CD4-positive, alpha-beta T cell (primary cell): ENCODE measurements at regions not wholly inside any gene's neighbourhood (a gene's known extent, or its start where the extent isn't known, plus 50 kb on each side); places are given as distances from the start of the nearest gene placed in this dataset.

ENCODE experiments used
- ATAC-seq: fragments of 200-7000 bp; cut with Tn5 transposase; one replicate; pipeline ENCODE4 v1.10.0; 2022; ENCODE audit warnings: mild to moderate bottlenecking; ENCODE audit not compliant: poor library complexity
- CTCF ChIA-PET: fragments of 350-600 bp; sonication (Branson Sonifier 250); formaldehyde crosslinking; loops from one replicate; lab custom pipeline; 2021; ENCODE audit warnings: antibody characterized with exemption, inconsistent platforms; lab: Charles Lee
- POLR2A ChIA-PET: fragments of 350-600 bp; sonication (Branson Sonifier 250); formaldehyde crosslinking; loops from one replicate; lab custom pipeline; 2021; ENCODE audit warnings: antibody characterized with exemption, inconsistent platforms; lab: Charles Lee
- DNase-seq, 14 experiments: peaks; one replicate each; pipeline ENCODE4 v3.0.0-alpha.2; 2013 to 2020; ENCODE audit warnings: mixed read lengths in 2 of 14
- H3K27ac ChIP-seq, 2 donors: one replicate each; pipeline versions ENCODE4 v1.5.1 to v1.7.0; 2013; ENCODE audit warnings: low read length in 2 of 2, low read depth in 1 of 2, mild to moderate bottlenecking in 1 of 2
- H3K27me3 ChIP-seq, 2 experiments: 1 replicate in 1 of 2; 2 replicates in 1 of 2; pipeline versions ENCODE4 v1.6.1 to v1.7.0; 2013; ENCODE audit warnings: low read length in 2 of 2, control low read depth in 1 of 2, mild to moderate bottlenecking in 1 of 2, moderate library complexity in 1 of 2; ENCODE audit not compliant: insufficient read depth in 2 of 2, control insufficient read depth in 1 of 2
- H3K36me3 ChIP-seq: one replicate; pipeline ENCODE4 v1.6.1; 2013; ENCODE audit warnings: low read length, control low read depth; ENCODE audit not compliant: insufficient read depth
- H3K4me1 ChIP-seq: one replicate; pipeline ENCODE4 v1.6.1; 2013; ENCODE audit warnings: low read length, control low read depth; ENCODE audit not compliant: insufficient read depth
- H3K4me3 ChIP-seq: one replicate; pipeline ENCODE4 v1.5.1; 2013; ENCODE audit warnings: mild to moderate bottlenecking, low read length, moderate library complexity
- H3K9me3 ChIP-seq, 2 experiments: 1 replicate in 1 of 2; 2 replicates in 1 of 2; pipeline versions ENCODE4 v1.6.1 to v1.7.0; 2013; ENCODE audit warnings: low read length in 2 of 2, mild to moderate bottlenecking in 2 of 2, control low read depth in 1 of 2, moderate library complexity in 1 of 2; ENCODE audit not compliant: control insufficient read depth in 1 of 2, insufficient read depth in 1 of 2
- H3K27ac Mint-ChIP-seq: one replicate; pipeline ENCODE4 v1.8.0; 2020; ENCODE audit warnings: mixed read lengths
- H3K27me3 Mint-ChIP-seq: one replicate; pipeline ENCODE4 v1.8.0; 2021; ENCODE audit warnings: mixed read lengths
- H3K36me3 Mint-ChIP-seq: one replicate; pipeline ENCODE4 v1.8.0; 2021; ENCODE audit warnings: low read depth, mixed read lengths
- H3K4me1 Mint-ChIP-seq: one replicate; pipeline ENCODE4 v1.8.0; 2021; ENCODE audit warnings: low read depth, mixed read lengths
- H3K4me3 Mint-ChIP-seq: one replicate; pipeline ENCODE4 v1.8.0; 2020; ENCODE audit warnings: mild to moderate bottlenecking, mixed read lengths
- H3K9me3 Mint-ChIP-seq: one replicate; pipeline ENCODE4 v1.8.0; 2020; ENCODE audit warnings: mixed read lengths
- intact Hi-C, 2 experiments: fragments of 100-400 bp; cut with DNase I in 1 of 2; cut with micrococcal nuclease in 1 of 2; formaldehyde crosslinking; loops; one replicate each; pipeline versions ENCODE4 v1.15.1 to v1.9.0; 2023 to 2025; cut with DNase I, micrococcal nuclease
- TF ChIP-seq, protein P1 (sequence below): fragments of 200-600 bp; IDR thresholded peaks from one replicate; pipeline ENCODE4 v1.8.0; 2022; ENCODE audit warnings: antibody characterized with exemption, mild to moderate bottlenecking

DNA sequence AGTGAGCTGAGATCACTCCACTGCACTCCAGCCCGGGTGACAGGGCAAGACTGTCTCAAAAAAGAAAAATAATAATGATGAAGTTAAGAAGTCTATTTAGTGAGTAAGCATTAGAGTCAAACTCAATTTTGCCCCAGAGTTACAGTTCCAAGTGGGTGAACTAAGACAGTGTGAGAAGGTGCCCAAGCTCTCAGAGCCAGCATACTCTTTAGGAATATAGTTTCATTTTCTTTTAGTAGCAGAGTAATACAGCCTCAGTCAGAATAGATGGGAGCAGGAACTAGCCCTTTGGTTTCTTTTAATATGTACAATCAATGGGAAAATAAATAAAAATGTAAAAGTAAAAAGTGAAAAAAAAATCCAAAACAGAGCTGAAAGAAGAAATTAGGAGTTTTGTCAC is 87.0 kb upstream of the ADGRF1 start:
- ChIA-PET POLR2A (no interaction called here), CTCF (no interaction called here)
- H3K27me3 Mint-ChIP-seq, result peaks cover 10% of the 10 kb centered on the region
- Histone ChIP-seq H3K4me3 (no peak overlapping the region), H3K36me3 (no peaks in the 10 kb centered on the region), H3K9me3 (no peaks in the 10 kb centered on the region), H3K27me3 (no peaks in the 10 kb centered on the region), H3K27ac (no peak overlapping the region), H3K4me1 (no peaks in the 10 kb centered on the region)
- TF ChIP-seq, protein P1, sequence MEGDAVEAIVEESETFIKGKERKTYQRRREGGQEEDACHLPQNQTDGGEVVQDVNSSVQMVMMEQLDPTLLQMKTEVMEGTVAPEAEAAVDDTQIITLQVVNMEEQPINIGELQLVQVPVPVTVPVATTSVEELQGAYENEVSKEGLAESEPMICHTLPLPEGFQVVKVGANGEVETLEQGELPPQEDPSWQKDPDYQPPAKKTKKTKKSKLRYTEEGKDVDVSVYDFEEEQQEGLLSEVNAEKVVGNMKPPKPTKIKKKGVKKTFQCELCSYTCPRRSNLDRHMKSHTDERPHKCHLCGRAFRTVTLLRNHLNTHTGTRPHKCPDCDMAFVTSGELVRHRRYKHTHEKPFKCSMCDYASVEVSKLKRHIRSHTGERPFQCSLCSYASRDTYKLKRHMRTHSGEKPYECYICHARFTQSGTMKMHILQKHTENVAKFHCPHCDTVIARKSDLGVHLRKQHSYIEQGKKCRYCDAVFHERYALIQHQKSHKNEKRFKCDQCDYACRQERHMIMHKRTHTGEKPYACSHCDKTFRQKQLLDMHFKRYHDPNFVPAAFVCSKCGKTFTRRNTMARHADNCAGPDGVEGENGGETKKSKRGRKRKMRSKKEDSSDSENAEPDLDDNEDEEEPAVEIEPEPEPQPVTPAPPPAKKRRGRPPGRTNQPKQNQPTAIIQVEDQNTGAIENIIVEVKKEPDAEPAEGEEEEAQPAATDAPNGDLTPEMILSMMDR, result no peak
- H3K27ac Mint-ChIP-seq, result no peak overlapping the region
- H3K9me3 Mint-ChIP-seq, result no peaks in the 10 kb centered on the region
- no peaks in the 10 kb centered on the region for H3K4me1 Mint-ChIP-seq
- H3K4me3 Mint-ChIP-seq, result no peak overlapping the region
- ATAC-seq, result no peak
- intact Hi-C loops, result no loop called here
- no peak for DNase-seq
- H3K36me3 Mint-ChIP-seq, result no peaks in the 10 kb centered on the region

DNA sequence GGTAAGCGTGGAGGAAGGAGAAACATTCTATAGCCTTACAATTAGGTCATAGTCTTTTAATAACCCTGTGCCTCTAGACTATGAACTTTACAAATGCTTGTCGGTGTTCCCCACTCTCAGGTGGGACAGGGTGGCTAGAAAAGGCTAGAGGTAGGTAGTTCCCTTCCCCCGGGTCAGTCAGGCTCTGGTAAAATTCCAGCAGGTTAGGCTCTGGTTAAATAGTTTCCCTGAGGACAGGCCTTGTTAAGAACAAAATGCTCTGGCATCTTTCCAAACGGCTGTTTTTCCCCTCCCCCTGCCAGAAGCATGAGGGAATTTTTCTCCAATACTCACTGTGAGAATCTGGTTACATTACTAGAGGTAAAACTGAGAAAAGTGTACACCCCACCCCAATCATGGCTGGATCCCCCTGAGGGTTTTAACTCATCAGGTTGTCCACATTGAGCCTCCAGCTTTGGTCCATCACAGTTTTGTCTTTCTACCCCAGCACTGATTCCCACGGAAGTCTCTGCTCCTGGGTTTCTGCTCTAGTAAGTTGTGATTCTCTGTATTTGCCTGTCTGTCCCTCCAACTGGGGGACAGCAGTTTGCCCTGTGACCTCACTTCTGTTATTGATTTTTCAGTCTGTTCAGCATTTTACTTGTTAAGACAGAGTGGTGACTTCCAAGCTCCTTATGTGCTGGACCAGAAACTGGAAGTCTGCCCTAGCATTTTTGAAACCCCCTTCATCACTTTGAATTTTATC is 84.7 kb upstream of the ADGRF1 start:
- Histone ChIP-seq H3K4me1 (no peaks in the 10 kb centered on the region), H3K27me3 (no peaks in the 10 kb centered on the region), H3K27ac (no peak overlapping the region), H3K4me3 (no peak overlapping the region), H3K9me3 (no peaks in the 10 kb centered on the region), H3K36me3 (no peaks in the 10 kb centered on the region)
- ATAC-seq, result no peak
- H3K36me3 Mint-ChIP-seq, result no peaks in the 10 kb centered on the region
- no peak for DNase-seq
- CTCF ChIA-PET, result no interaction called here
- H3K27ac Mint-ChIP-seq, result no peak overlapping the region
- no peaks in the 10 kb centered on the region for H3K4me1 Mint-ChIP-seq
- no peaks in the 10 kb centered on the region for H3K9me3 Mint-ChIP-seq
- TF ChIP-seq, protein P1, result no peak
- no peak overlapping the region for H3K4me3 Mint-ChIP-seq
- POLR2A ChIA-PET, result no interaction called here
- intact Hi-C loops, result no loop called here
- H3K27me3 Mint-ChIP-seq, result no peaks in the 10 kb centered on the region

DNA sequence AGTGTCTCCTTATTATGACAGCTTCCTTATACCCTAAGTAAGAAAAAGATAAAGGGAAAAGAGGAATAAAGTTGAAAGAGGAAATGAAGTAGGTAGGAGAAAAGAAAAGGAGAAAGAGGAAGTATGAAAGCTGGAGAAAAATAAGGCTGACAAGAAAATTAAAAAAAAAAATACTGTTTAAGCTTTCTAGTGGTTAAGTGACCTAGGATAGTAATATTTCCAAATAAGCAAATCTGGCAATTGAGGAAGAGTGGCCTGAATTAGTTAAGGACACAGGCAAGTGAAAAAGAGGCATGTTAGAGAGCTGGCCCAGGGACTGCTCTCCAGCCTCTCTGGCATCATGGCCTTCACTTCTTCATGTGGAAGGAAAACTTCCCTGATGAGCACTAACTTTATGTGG is 76.5 kb upstream of the ADGRF1 start:
- no peak for DNase-seq
- Mint-ChIP-seq H3K27me3 (peaks cover 6% of the 10 kb centered on the region), H3K36me3 (no peaks in the 10 kb centered on the region), H3K27ac (no peak overlapping the region), H3K4me1 (no peaks in the 10 kb centered on the region), H3K9me3 (no peaks in the 10 kb centered on the region), H3K4me3 (no peak overlapping the region)
- Histone ChIP-seq H3K27ac (no peak overlapping the region), H3K4me1 (no peaks in the 10 kb centered on the region), H3K27me3 (no peaks in the 10 kb centered on the region), H3K9me3 (no peaks in the 10 kb centered on the region), H3K36me3 (no peaks in the 10 kb centered on the region), H3K4me3 (no peak overlapping the region)
- ChIA-PET POLR2A (no interaction called here), CTCF (no interaction called here)
- intact Hi-C loops, result no loop called here
- ATAC-seq, result no peak
- TF ChIP-seq, protein P1, result no peak
